Neutrophil (primary cell): ENCODE measurements at regions not wholly inside any gene's neighbourhood (a gene's known extent, or its start where the extent isn't known, plus 50 kb on each side); places are given as distances from the start of the nearest gene placed in this dataset.

Source experiments
- H3K27ac ChIP-seq: fragments of 200-600 bp; sonication (generic); 2 replicates; pipeline ENCODE4 v1.5.1; 2016; ENCODE audit warnings: mild to moderate bottlenecking, moderate library complexity
- H3K27me3 ChIP-seq: fragments of 200-600 bp; sonication (generic); 2 replicates; pipeline ENCODE4 v1.6.0; 2016; ENCODE audit warnings: mild to moderate bottlenecking
- H3K36me3 ChIP-seq: fragments of 200-600 bp; sonication (generic); 2 replicates; pipeline ENCODE4 v1.5.1; 2017
- H3K4me1 ChIP-seq, 2 experiments: fragments of 200-600 bp in 1 of 2; sonication (generic) in 1 of 2; 1 replicate in 1 of 2; 2 replicates in 1 of 2; pipeline versions ENCODE4 v1.5.1 to v1.6.1; 2013 to 2016; ENCODE audit warnings: low read depth in 1 of 2, low read length in 1 of 2, mild to moderate bottlenecking in 1 of 2, moderate library complexity in 1 of 2; ENCODE audit not compliant: control insufficient read depth in 1 of 2, insufficient read depth in 1 of 2
- H3K4me3 ChIP-seq, 2 experiments: fragments of 200-600 bp in 1 of 2; sonication (generic) in 1 of 2; 1 replicate in 1 of 2; 2 replicates in 1 of 2; pipeline ENCODE4 v1.5.1; 2013 to 2016; ENCODE audit warnings: low read depth in 1 of 2, low read length in 1 of 2, mild to moderate bottlenecking in 1 of 2, moderate library complexity in 1 of 2
- H3K9me3 ChIP-seq: fragments of 200-600 bp; sonication (generic); 2 replicates; pipeline ENCODE4 v1.5.1; 2016
- TF ChIP-seq, protein P1 (sequence below): fragments of 200-600 bp; sonication (generic); IDR thresholded peaks from 2 replicates; pipeline ENCODE4 v1.5.1; 2016; ENCODE audit warnings: antibody characterized with exemption

DNA sequence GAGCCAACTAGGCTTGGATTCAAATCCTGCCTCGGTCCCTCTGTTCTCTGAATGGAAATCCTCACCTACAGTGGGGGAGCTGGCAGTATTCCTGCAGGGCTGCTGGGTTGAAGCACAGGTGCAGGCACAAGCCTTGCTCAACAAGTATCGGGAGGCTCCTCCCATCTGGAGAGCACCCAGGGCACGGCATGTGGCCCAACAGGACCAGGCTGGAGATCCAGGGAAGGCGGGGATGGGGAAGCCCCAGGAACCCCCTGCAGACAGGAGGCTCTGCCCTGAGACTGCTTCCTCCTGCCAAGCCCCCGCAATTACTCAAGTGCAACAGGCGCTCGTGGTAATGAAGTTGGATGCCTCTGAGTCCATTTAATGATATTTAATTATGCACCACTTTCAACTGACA lies 128.0 kb upstream of the VSTM2B start:
- Histone ChIP-seq H3K4me1 (no peaks in the 10 kb centered on the region), H3K9me3 (no peaks in the 10 kb centered on the region), H3K36me3 (no peaks in the 10 kb centered on the region), H3K4me3 (no peak overlapping the region), H3K27me3 (no peaks in the 10 kb centered on the region), H3K27ac (no peak overlapping the region)
- TF ChIP-seq, protein P1, sequence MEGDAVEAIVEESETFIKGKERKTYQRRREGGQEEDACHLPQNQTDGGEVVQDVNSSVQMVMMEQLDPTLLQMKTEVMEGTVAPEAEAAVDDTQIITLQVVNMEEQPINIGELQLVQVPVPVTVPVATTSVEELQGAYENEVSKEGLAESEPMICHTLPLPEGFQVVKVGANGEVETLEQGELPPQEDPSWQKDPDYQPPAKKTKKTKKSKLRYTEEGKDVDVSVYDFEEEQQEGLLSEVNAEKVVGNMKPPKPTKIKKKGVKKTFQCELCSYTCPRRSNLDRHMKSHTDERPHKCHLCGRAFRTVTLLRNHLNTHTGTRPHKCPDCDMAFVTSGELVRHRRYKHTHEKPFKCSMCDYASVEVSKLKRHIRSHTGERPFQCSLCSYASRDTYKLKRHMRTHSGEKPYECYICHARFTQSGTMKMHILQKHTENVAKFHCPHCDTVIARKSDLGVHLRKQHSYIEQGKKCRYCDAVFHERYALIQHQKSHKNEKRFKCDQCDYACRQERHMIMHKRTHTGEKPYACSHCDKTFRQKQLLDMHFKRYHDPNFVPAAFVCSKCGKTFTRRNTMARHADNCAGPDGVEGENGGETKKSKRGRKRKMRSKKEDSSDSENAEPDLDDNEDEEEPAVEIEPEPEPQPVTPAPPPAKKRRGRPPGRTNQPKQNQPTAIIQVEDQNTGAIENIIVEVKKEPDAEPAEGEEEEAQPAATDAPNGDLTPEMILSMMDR = no peak

GRCh38 chr19:29399804-29400203 lies 126.0 kb upstream of the VSTM2B start:
- TF ChIP-seq, protein P1 = no peak
- H3K27ac ChIP-seq = no peak overlapping the region
- H3K4me3 ChIP-seq = no peak overlapping the region
- H3K27me3 ChIP-seq = peaks cover 4% of the 10 kb centered on the region
- H3K4me1 ChIP-seq = no peaks in the 10 kb centered on the region
- no peaks in the 10 kb centered on the region for H3K36me3 ChIP-seq
- H3K9me3 ChIP-seq = no peaks in the 10 kb centered on the region

GRCh38 chr19:29400917-29401711 lies 124.7 kb upstream of the VSTM2B start:
- Histone ChIP-seq H3K27ac (no peak overlapping the region), H3K9me3 (no peaks in the 10 kb centered on the region), H3K4me1 (no peaks in the 10 kb centered on the region), H3K36me3 (no peaks in the 10 kb centered on the region), H3K27me3 (peaks cover 17% of the 10 kb centered on the region), H3K4me3 (no peak overlapping the region)
- TF ChIP-seq, protein P1 = no peak

DNA sequence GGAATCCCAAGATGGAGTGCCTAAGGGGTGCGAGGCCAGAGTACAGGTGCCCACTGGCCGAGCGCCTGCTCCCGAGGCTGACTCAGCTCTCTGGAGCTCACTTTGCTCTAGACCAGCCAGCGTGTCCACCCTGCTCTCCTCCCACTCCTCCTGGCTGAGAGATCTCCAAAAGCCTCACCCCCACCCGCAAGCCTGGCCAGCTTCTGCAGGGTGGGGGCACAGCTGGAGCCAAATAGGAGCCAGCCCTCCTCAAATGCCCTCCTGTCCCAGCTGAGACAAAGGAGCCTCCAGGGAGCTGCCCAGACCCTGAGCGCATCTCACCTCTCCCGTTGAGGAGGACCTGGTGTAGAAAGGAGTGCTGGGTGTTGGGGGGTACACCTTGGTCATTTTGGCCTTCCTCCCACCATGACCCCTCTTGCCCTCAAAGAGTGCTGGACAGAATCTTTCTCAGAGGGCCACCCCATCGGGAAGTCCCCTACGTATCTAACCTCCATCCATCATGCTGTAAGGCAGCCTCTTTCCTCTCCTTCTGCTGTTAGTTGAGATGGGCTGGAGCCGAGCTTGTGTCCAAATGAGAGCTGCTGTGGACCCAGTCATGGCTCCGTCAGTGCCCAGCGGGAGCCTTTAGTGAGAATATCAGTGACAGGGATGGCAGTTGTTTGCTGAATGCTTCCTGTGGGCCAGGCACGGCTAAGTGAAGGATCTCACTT lies 123.9 kb upstream of the VSTM2B start:
- peaks cover 17% of the 10 kb centered on the region for H3K27me3 ChIP-seq
- TF ChIP-seq, protein P1 = no peak
- no peak overlapping the region for H3K4me3 ChIP-seq
- H3K4me1 ChIP-seq = no peaks in the 10 kb centered on the region
- H3K27ac ChIP-seq = no peak overlapping the region
- no peaks in the 10 kb centered on the region for H3K36me3 ChIP-seq
- no peaks in the 10 kb centered on the region for H3K9me3 ChIP-seq

DNA sequence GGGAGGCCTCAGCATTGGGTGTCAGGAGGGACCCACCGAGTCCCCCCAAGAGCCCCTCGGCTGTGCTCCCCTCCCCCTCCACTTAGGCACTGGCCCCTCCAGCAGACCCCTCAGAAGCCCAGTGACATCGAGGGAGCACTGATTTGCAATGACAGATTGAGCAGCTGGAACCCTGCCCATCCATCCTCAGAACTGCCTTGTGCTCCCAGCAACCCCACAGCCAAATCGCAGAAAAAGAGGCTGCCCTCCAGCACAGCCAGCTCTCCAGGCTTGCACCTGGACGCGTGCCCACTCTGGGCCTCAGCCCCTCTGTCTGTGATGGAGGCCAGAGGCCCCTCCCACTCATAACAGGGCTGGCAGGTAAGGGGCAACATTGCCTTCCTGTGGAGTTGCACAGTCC lies 123.2 kb upstream of the VSTM2B start:
- TF ChIP-seq, protein P1 = no peak
- Histone ChIP-seq H3K27ac (no peak overlapping the region), H3K4me3 (no peak overlapping the region), H3K36me3 (no peaks in the 10 kb centered on the region), H3K4me1 (no peaks in the 10 kb centered on the region), H3K9me3 (no peaks in the 10 kb centered on the region), H3K27me3 (peaks cover 17% of the 10 kb centered on the region)
